Suprapubic skin (tissue), 4 donors: ENCODE measurements at regions not wholly inside any gene's neighbourhood (a gene's known extent, or its start where the extent isn't known, plus 50 kb on each side); places are given as distances from the start of the nearest gene placed in this dataset.

Experiments used
- CTCF ChIP-seq, 2 donors: fragments of 200-600 bp in 1 of 2; fragments of 450-650 bp in 1 of 2; sonication (generic) in 1 of 2; IDR thresholded peaks; one replicate each; pipeline ENCODE4 v1.5.1; 2016 to 2019; ENCODE audit warnings: antibody characterized with exemption in 2 of 2, mild to moderate bottlenecking in 1 of 2, moderate library complexity in 1 of 2
- POLR2A ChIP-seq, 2 donors: fragments of 450-650 bp; IDR thresholded peaks; one replicate each; pipeline ENCODE4 v1.6.1; 2017; ENCODE audit warnings: antibody characterized with exemption in 2 of 2, mild to moderate bottlenecking in 2 of 2, moderate library complexity in 2 of 2
- POLR2AphosphoS5 ChIP-seq, 3 donors: sonication (generic); formaldehyde crosslinking; IDR thresholded peaks; one replicate each; pipeline ENCODE4 v1.6.1; 2017; ENCODE audit warnings: antibody characterized with exemption in 3 of 3

- no peak for TF ChIP-seq CTCF (IDR thresholded peaks at IDR 0.05)
- TF ChIP-seq POLR2A (IDR thresholded peaks at IDR 0.05): no peak
- no peak for TF ChIP-seq POLR2AphosphoS5 (IDR thresholded peaks at IDR 0.05)
Measured at GRCh38 chr4:45621971-45622370, 501.9 kb downstream of the GABRG1 start.
